SK-N-SH (cell line): ENCODE measurements at regions not wholly inside any gene's neighbourhood (a gene's known extent, or its start where the extent isn't known, plus 50 kb on each side); places are given as distances from the start of the nearest gene placed in this dataset.

Experiments used
- CTCF ChIA-PET: fragments of 300-600, 350-600 bp; formaldehyde crosslinking; extraction: SDS; loops from one replicate; lab custom pipeline; 2021; lab: Yijun Ruan, JAX
- POLR2A ChIA-PET: fragments of 350-600 bp; sonication (Branson Sonifier 250); formaldehyde crosslinking; extraction: SDS; loops from one replicate; lab custom pipeline; 2020; ENCODE audit warnings: antibody characterized with exemption, inconsistent platforms; lab: Yijun Ruan, JAX
- DNase-seq: peaks from one replicate; pipeline ENCODE4 v3.0.0; 2012
- H2AFZ ChIP-seq: fragments of 200-600 bp; sonication (generic); 2 replicates; pipeline ENCODE4 v1.8.1; 2016; ENCODE audit warnings: antibody characterized with exemption, mild to moderate bottlenecking, low read depth
- H3F3A ChIP-seq: fragments of 200-600 bp; sonication (generic); replicated peaks from 2 replicates; pipeline ENCODE3; 2016; ENCODE audit warnings: antibody characterized with exemption, mild to moderate bottlenecking; ENCODE audit not compliant: insufficient read depth
- H3K27ac ChIP-seq, 2 experiments: fragments of 200-500 bp in 1 of 2; fragments of 200-600 bp in 1 of 2; sonication (Bioruptor generic) in 1 of 2; sonication (generic), shearing (Covaris generic) in 1 of 2; 2 replicates each; pipeline versions ENCODE4 v1.5.1 to v1.6.1; 2014 to 2016; ENCODE audit warnings: low read depth in 2 of 2, inconsistent platforms in 1 of 2, low read length in 1 of 2, mild to moderate bottlenecking in 1 of 2, mixed read lengths in 1 of 2
- H3K27me3 ChIP-seq: fragments of 200-600 bp; sonication (generic), shearing (Covaris generic); 2 replicates; pipeline ENCODE4 v1.6.1; 2016; ENCODE audit warnings: mixed run types; ENCODE audit not compliant: insufficient read depth
- H3K36me3 ChIP-seq, 2 experiments: fragments of 200-500 bp in 1 of 2; fragments of 200-600 bp in 1 of 2; sonication (Bioruptor generic) in 1 of 2; sonication (generic) in 1 of 2; replicated peaks in 1 of 2; 2 replicates each; pipeline versions ENCODE3 to v1.5.1; 2014 to 2016; ENCODE audit warnings: low read length in 1 of 2, mild to moderate bottlenecking in 1 of 2; ENCODE audit not compliant: insufficient read depth in 2 of 2, control insufficient read depth in 1 of 2
- H3K4me1 ChIP-seq, 2 experiments: fragments of 200-500 bp in 1 of 2; fragments of 200-600 bp in 1 of 2; sonication (Bioruptor generic) in 1 of 2; sonication (generic), shearing (Covaris generic) in 1 of 2; 2 replicates each; pipeline versions ENCODE4 v1.5.1 to v1.6.1; 2014 to 2016; ENCODE audit warnings: low read depth in 1 of 2, low read length in 1 of 2, mixed run types in 1 of 2; ENCODE audit not compliant: insufficient read depth in 2 of 2, control insufficient read depth in 1 of 2
- H3K4me2 ChIP-seq: fragments of 200-600 bp; sonication (generic), shearing (Covaris generic); 2 replicates; pipeline ENCODE4 v1.6.1; 2017; ENCODE audit warnings: mixed run types
- H3K4me3 ChIP-seq, 2 experiments: fragments of 200-500 bp in 1 of 2; fragments of 200-600 bp in 1 of 2; sonication (Bioruptor generic) in 1 of 2; sonication (generic), shearing (Covaris generic) in 1 of 2; 2 replicates each; pipeline versions ENCODE4 v1.5.1 to v1.8.1; 2014 to 2016; ENCODE audit warnings: low read depth in 2 of 2, inconsistent platforms in 1 of 2, low read length in 1 of 2, mild to moderate bottlenecking in 1 of 2, mixed read lengths in 1 of 2, moderate library complexity in 1 of 2
- H3K79me2 ChIP-seq: fragments of 200-600 bp; sonication (generic); 2 replicates; pipeline ENCODE4 v1.8.1; 2017; ENCODE audit warnings: mild to moderate bottlenecking; ENCODE audit not compliant: insufficient read depth
- H3K9ac ChIP-seq: fragments of 200-600 bp; sonication (generic); 2 replicates; pipeline ENCODE4 v1.6.1; 2017; ENCODE audit warnings: mixed run types
- H3K9me2 ChIP-seq: fragments of 200-600 bp; sonication (generic); 2 replicates; pipeline ENCODE4 v1.6.1; 2017; ENCODE audit warnings: mixed run types
- H3K9me3 ChIP-seq: fragments of 200-600 bp; sonication (generic); 2 replicates; pipeline ENCODE4 v1.6.1; 2017; ENCODE audit warnings: mixed run types, mild to moderate bottlenecking, moderate library complexity
- H4K20me1 ChIP-seq: fragments of 200-600 bp; sonication (generic); 2 replicates; pipeline ENCODE4 v1.6.1; 2017; ENCODE audit warnings: mild to moderate bottlenecking, mixed run types; ENCODE audit not compliant: insufficient read depth
- EZH2phosphoT487 ChIP-seq: fragments of 200-600 bp; sonication (generic); IDR thresholded peaks from 2 replicates; pipeline ENCODE4 v1.6.1; 2017; ENCODE audit warnings: low read depth, mixed run types, mild to moderate bottlenecking, antibody characterized with exemption, moderate library complexity, borderline replicate concordance
- FOXJ3 ChIP-seq: sonication (generic); formaldehyde crosslinking; IDR thresholded peaks from 2 replicates; pipeline ENCODE4 v1.5.1; 2020; ENCODE audit warnings: mild to moderate bottlenecking, missing genetic modification reagents
- JUND ChIP-seq: IDR thresholded peaks from 2 replicates; pipeline ENCODE4 v1.4.0; 2012
- MXI1 ChIP-seq: IDR thresholded peaks from 2 replicates; pipeline ENCODE4 v1.6.1; 2012; ENCODE audit warnings: mild to moderate bottlenecking, low read depth, low read length, improper control_type of control experiment
- PBX3 ChIP-seq: IDR thresholded peaks from 2 replicates; pipeline ENCODE4; 2012
- RAD21 ChIP-seq: IDR thresholded peaks from 2 replicates; pipeline ENCODE4 v1.6.1; 2012; ENCODE audit warnings: mild to moderate bottlenecking, low read length
- RFX5 ChIP-seq: IDR thresholded peaks from 2 replicates; pipeline ENCODE4 v1.6.1; 2012; ENCODE audit warnings: mild to moderate bottlenecking, improper control_type of control experiment, low read length
- RXRA ChIP-seq: IDR thresholded peaks from 2 replicates; pipeline ENCODE4 v1.4.0; 2012; ENCODE audit warnings: low read depth, mild to moderate bottlenecking, borderline replicate concordance
- SMC3 ChIP-seq: IDR thresholded peaks from 2 replicates; pipeline ENCODE4 v1.6.1; 2012; ENCODE audit warnings: low read depth, low read length, improper control_type of control experiment
- USF2 ChIP-seq: fragments of 150-350 bp; IDR thresholded peaks from 2 replicates; pipeline ENCODE4 v1.6.1; 2017; ENCODE audit warnings: antibody characterized with exemption, low read length, low read depth, borderline replicate concordance
- WGBS: methylation state at CpG from one replicate; pipeline ENCODE4 v1.1.6; 2017; ENCODE audit warnings: low lambda C conversion rate; 5-methylcytosine and 5-hydroxymethylcytosine counted together
- TF ChIP-seq, protein P1 (sequence below): IDR thresholded peaks from 2 replicates; pipeline ENCODE4 v1.4.0; 2012; ENCODE audit warnings: low read depth

- TF ChIP-seq PBX3 (no peak), JUND (no peak), RXRA (no peak), USF2 (no peak), EZH2phosphoT487 (no peak), MXI1 (no peak), SMC3 (no peak), RAD21 (no peak)
- TF ChIP-seq, protein P1, sequence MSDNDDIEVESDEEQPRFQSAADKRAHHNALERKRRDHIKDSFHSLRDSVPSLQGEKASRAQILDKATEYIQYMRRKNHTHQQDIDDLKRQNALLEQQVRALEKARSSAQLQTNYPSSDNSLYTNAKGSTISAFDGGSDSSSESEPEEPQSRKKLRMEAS = no peak
These were observed 843.2 kb upstream of the ID2 start (continued) for GRCh38 chr2:7838669-7839068.

DNA sequence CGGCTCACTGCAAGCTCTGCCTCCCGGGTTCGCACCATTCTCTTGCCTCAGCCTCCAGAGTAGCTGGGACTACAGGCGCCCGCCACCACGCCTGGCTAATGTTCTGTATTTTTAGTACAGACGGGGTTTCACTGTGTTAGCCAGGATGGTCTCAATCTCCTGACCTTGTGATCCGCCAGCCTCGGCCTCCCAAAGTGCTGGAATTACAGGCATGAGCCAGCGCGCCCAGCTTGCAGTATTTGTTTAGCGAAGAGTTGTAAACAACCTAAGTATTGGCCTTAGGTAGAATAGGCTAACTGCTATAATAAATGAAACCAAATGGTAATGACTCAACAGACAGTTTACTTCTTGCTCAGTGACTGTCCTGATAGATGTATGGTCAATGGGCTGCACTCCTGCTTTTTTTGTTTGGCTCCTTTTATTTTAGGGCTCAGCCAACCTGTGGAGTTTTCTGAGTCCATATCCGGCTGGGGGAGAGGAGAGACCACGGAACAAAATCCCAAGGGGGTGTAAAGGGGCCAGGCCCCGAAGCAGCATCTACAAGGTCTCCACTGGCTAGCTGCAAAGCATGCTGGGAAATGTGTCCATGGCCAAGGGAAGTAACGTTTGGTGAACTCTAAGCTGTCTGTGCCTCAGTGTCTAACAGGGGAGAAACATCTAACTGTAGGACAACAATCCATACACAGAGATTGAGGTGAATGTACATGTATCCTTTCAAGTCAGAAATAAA lies 841.0 kb upstream of the ID2 start:
- CTCF ChIA-PET = no interaction called here
- WGBS = 77% methylated on average over 16 of the region's 16 CpGs
- POLR2A ChIA-PET = no interaction called here

More for the DNA sequence above, 841.0 kb upstream of the ID2 start:
- H3K79me2 ChIP-seq = no peaks in the 10 kb centered on the region
- TF ChIP-seq RFX5 (no peak), FOXJ3 (CRISPR knock-in tag) (no peak), PBX3 (no peak)
- no peaks in the 10 kb centered on the region for H4K20me1 ChIP-seq
- no peaks in the 10 kb centered on the region for H3K36me3 ChIP-seq
- H3K4me3 ChIP-seq = no peak overlapping the region
- no peaks in the 10 kb centered on the region for H3K9me3 ChIP-seq
- no peak overlapping the region for H3K4me2 ChIP-seq
- no peaks in the 10 kb centered on the region for H3F3A ChIP-seq
- H3K9ac ChIP-seq = no peak overlapping the region
- H2AFZ ChIP-seq = no peak overlapping the region
- H3K9me2 ChIP-seq = no peaks in the 10 kb centered on the region
- no peak overlapping the region for H3K27ac ChIP-seq
- no peaks in the 10 kb centered on the region for H3K27me3 ChIP-seq
- H3K4me1 ChIP-seq = no peaks in the 10 kb centered on the region; a peak in 1 of 4 replicates
- no peak for DNase-seq
